GM23338 (cell line): ENCODE measurements at regions not wholly inside any gene's neighbourhood (a gene's known extent, or its start where the extent isn't known, plus 50 kb on each side); places are given as distances from the start of the nearest gene placed in this dataset.

Source experiments
- ATAC-seq: fragments of 200-7000 bp; cut with Tn5 transposase; 3 replicates; pipeline ENCODE4 v1.9.1; 2020
- DNase-seq: peaks from one replicate; pipeline ENCODE4 v3.0.0-alpha.2; 2015; ENCODE audit warnings: low spot score
- H2AFZ ChIP-seq: fragments of 200-600 bp; sonication (generic); 2 replicates; pipeline ENCODE4 v1.8.0; 2016; ENCODE audit warnings: antibody characterized with exemption, mild to moderate bottlenecking, moderate library complexity
- H3F3A ChIP-seq: fragments of 200-600 bp; sonication (generic); replicated peaks from 2 replicates; pipeline ENCODE4 v1.8.0; 2017; ENCODE audit warnings: antibody characterized with exemption, mixed run types, low read depth
- H3K27ac ChIP-seq: fragments of 200-600 bp; sonication (generic); 2 replicates; pipeline ENCODE4 v1.6.1; 2016; ENCODE audit warnings: low read depth
- H3K27me3 ChIP-seq: fragments of 200-600 bp; sonication (generic); 2 replicates; pipeline ENCODE4 v1.8.0; 2016; ENCODE audit warnings: mild to moderate bottlenecking, mixed run types, moderate library complexity; ENCODE audit not compliant: insufficient read depth
- H3K36me3 ChIP-seq: fragments of 200-600 bp; sonication (generic); 2 replicates; pipeline ENCODE4 v1.8.0; 2016; ENCODE audit warnings: mild to moderate bottlenecking; ENCODE audit not compliant: insufficient read depth
- H3K4me1 ChIP-seq: fragments of 200-600 bp; sonication (generic); 2 replicates; pipeline ENCODE4 v1.8.0; 2016; ENCODE audit warnings: mild to moderate bottlenecking, moderate library complexity; ENCODE audit not compliant: insufficient read depth
- H3K4me2 ChIP-seq: fragments of 200-600 bp; sonication (generic); 2 replicates; pipeline ENCODE4 v1.7.1; 2017; ENCODE audit warnings: mixed run types
- H3K4me3 ChIP-seq: fragments of 200-600 bp; sonication (generic); 2 replicates; pipeline ENCODE4 v1.6.1; 2016; ENCODE audit warnings: mixed run types
- H3K79me2 ChIP-seq: fragments of 200-600 bp; sonication (generic); replicated peaks from 2 replicates; pipeline ENCODE4 v1.8.0; 2017; ENCODE audit warnings: mild to moderate bottlenecking; ENCODE audit not compliant: insufficient read depth
- H3K9me2 ChIP-seq: fragments of 200-600 bp; sonication (generic); 2 replicates; pipeline ENCODE4 v1.8.0; 2017; ENCODE audit not compliant: insufficient read depth
- H4K20me1 ChIP-seq: fragments of 200-600 bp; sonication (generic); replicated peaks from 2 replicates; pipeline ENCODE4 v1.8.0; 2017; ENCODE audit warnings: mild to moderate bottlenecking; ENCODE audit not compliant: insufficient read depth
- H3K27ac Mint-ChIP-seq: 2 replicates; pipeline ENCODE4 v1.8.0; 2020; ENCODE audit warnings: inconsistent platforms, mild to moderate bottlenecking, moderate library complexity, mixed read lengths
- H3K27me3 Mint-ChIP-seq: 3 replicates; pipeline ENCODE4 v1.8.0; 2022; ENCODE audit warnings: low read depth, mild to moderate bottlenecking, moderate library complexity, mixed read lengths, inconsistent platforms; ENCODE audit not compliant: insufficient read depth, poor library complexity
- H3K36me3 Mint-ChIP-seq: 3 replicates; pipeline ENCODE4 v1.8.0; 2021; ENCODE audit warnings: low read depth, mild to moderate bottlenecking, inconsistent platforms, moderate library complexity, mixed read lengths
- H3K4me1 Mint-ChIP-seq: 3 replicates; pipeline ENCODE4 v1.8.0; 2020; ENCODE audit warnings: mild to moderate bottlenecking, inconsistent platforms, mixed read lengths
- H3K4me3 Mint-ChIP-seq: 3 replicates; pipeline ENCODE4 v1.8.0; 2021; ENCODE audit warnings: moderate library complexity, mild to moderate bottlenecking, inconsistent platforms, mixed read lengths
- H3K9me3 Mint-ChIP-seq: 3 replicates; pipeline ENCODE4 v1.8.0; 2020; ENCODE audit warnings: moderate library complexity, mild to moderate bottlenecking, inconsistent platforms, mixed read lengths
- CREB1 ChIP-seq: fragments of 250-450 bp; sonication (Bioruptor Pico); IDR thresholded peaks from 2 replicates; pipeline ENCODE4 v1.5.0; 2020; ENCODE audit warnings: low read depth, mild to moderate bottlenecking, moderate library complexity
- EZH2 ChIP-seq: fragments of 200-600 bp; sonication (generic); IDR thresholded peaks from one replicate; pipeline ENCODE4 v1.8.0; 2017; ENCODE audit warnings: antibody characterized with exemption, mild to moderate bottlenecking, low read depth; ENCODE audit not compliant: unreplicated experiment
- EZH2phosphoT487 ChIP-seq: fragments of 200-600 bp; sonication (generic); IDR thresholded peaks from one replicate; pipeline ENCODE4 v1.8.1; 2018; ENCODE audit warnings: antibody characterized with exemption; ENCODE audit not compliant: unreplicated experiment
- JUNB ChIP-seq: IDR thresholded peaks from one replicate; pipeline ENCODE4 v1.6.1; 2016; ENCODE audit warnings: antibody characterized with exemption; ENCODE audit not compliant: unreplicated experiment
- POLR2AphosphoS5 ChIP-seq: IDR thresholded peaks from 2 replicates; pipeline ENCODE4 v1.6.1; 2016; ENCODE audit warnings: antibody characterized with exemption, low read depth
- STAT1 ChIP-seq: IDR thresholded peaks from one replicate; pipeline ENCODE4 v1.6.1; 2016; ENCODE audit warnings: antibody characterized with exemption; ENCODE audit not compliant: unreplicated experiment
- ZNF114 ChIP-seq: fragments of 250-450 bp; sonication (Bioruptor Pico); IDR thresholded peaks from 2 replicates; pipeline ENCODE4 v1.5.0; 2020; ENCODE audit warnings: mild to moderate bottlenecking, moderate library complexity
- ZNF331 ChIP-seq: fragments of 250-450 bp; sonication (Bioruptor Pico); IDR thresholded peaks from 2 replicates; pipeline ENCODE4 v1.5.0; 2020; ENCODE audit warnings: low read depth, mild to moderate bottlenecking, moderate library complexity
- TF ChIP-seq, protein P1 (sequence below): IDR thresholded peaks from 2 replicates; pipeline ENCODE4 v1.6.1; 2016; ENCODE audit warnings: antibody characterized with exemption
- TF ChIP-seq, protein P2 (sequence below): IDR thresholded peaks from one replicate; pipeline ENCODE4 v1.6.1; 2018; ENCODE audit warnings: antibody characterized with exemption; ENCODE audit not compliant: unreplicated experiment
- TF ChIP-seq, protein P3 (sequence below): fragments of 250-450 bp; sonication (Bioruptor Pico); IDR thresholded peaks from 2 replicates; pipeline ENCODE4 v1.5.0; 2020; ENCODE audit warnings: mild to moderate bottlenecking, moderate library complexity

DNA sequence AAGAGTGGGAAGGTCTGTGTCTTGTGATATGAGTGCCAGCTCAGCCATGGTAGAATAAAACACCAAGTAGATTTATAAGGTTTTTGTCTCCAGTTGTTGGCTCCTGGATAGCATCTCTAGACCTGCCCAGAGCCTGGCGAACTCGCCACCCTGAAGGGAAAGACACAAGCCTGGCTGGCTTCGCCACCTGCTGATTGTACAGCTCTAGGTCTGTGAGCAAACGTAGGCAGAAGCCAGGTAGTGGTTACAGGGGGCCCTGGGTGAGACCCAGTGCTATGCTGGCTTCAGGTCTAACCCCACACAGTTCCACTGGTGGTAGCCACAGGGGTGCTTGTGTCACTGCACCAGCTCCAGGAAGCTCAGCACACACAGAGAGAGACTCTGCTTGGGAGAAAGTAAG, 100.5 kb downstream of the BLTP1 start:
- Histone ChIP-seq H2AFZ (no peak overlapping the region), H4K20me1 (no peaks in the 10 kb centered on the region), H3K4me3 (no peak overlapping the region), H3K36me3 (peaks cover 10% of the 10 kb centered on the region), H3K4me1 (no peaks in the 10 kb centered on the region), H3F3A (no peaks in the 10 kb centered on the region), H3K27ac (no peak overlapping the region), H3K4me2 (no peak overlapping the region), H3K27me3 (no peaks in the 10 kb centered on the region), H3K79me2 (no peaks in the 10 kb centered on the region), H3K9me2 (no peaks in the 10 kb centered on the region)
- no peak overlapping the region for H3K4me3 Mint-ChIP-seq
- no peaks in the 10 kb centered on the region for H3K9me3 Mint-ChIP-seq
- H3K27me3 Mint-ChIP-seq: no peaks in the 10 kb centered on the region
- H3K4me1 Mint-ChIP-seq: no peaks in the 10 kb centered on the region
- DNase-seq: no peak
- TF ChIP-seq ZNF114 (CRISPR knock-in tag) (no peak), STAT1 (no peak), ZNF331 (CRISPR knock-in tag) (no peak), CREB1 (CRISPR knock-in tag) (no peak)
- TF ChIP-seq, protein P1, sequence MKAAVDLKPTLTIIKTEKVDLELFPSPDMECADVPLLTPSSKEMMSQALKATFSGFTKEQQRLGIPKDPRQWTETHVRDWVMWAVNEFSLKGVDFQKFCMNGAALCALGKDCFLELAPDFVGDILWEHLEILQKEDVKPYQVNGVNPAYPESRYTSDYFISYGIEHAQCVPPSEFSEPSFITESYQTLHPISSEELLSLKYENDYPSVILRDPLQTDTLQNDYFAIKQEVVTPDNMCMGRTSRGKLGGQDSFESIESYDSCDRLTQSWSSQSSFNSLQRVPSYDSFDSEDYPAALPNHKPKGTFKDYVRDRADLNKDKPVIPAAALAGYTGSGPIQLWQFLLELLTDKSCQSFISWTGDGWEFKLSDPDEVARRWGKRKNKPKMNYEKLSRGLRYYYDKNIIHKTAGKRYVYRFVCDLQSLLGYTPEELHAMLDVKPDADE: no peak
- peaks cover 7% of the 10 kb centered on the region; the same call in 1 of the 3 replicates for H3K36me3 Mint-ChIP-seq
- H3K27ac Mint-ChIP-seq: no peak overlapping the region; the same call in none of the 2 replicates
- ATAC-seq: no peak

DNA sequence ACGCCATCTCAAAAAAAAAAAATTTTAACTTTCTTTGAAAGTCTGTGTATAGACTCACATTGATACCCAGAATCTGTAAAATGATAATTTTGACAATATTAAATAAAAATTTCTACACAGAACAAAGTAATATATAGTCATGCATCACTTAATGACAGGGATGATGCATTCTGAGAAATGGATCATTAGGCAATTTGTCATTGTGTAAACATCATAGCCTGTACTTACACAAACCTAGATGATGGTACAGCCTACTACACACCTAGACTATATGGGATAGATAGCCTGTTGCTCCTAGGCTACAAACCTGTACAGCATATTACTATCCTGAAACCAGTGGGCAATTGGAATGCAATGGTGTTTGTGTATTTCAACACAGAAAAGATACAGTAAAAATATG, 107.7 kb downstream of the BLTP1 start:
- H3K36me3 ChIP-seq: peaks cover 3% of the 10 kb centered on the region
- TF ChIP-seq EZH2: no peak
- TF ChIP-seq STAT1: no peak
- no peak for TF ChIP-seq POLR2AphosphoS5
- TF ChIP-seq EZH2phosphoT487: no peak
- TF ChIP-seq, protein P2, sequence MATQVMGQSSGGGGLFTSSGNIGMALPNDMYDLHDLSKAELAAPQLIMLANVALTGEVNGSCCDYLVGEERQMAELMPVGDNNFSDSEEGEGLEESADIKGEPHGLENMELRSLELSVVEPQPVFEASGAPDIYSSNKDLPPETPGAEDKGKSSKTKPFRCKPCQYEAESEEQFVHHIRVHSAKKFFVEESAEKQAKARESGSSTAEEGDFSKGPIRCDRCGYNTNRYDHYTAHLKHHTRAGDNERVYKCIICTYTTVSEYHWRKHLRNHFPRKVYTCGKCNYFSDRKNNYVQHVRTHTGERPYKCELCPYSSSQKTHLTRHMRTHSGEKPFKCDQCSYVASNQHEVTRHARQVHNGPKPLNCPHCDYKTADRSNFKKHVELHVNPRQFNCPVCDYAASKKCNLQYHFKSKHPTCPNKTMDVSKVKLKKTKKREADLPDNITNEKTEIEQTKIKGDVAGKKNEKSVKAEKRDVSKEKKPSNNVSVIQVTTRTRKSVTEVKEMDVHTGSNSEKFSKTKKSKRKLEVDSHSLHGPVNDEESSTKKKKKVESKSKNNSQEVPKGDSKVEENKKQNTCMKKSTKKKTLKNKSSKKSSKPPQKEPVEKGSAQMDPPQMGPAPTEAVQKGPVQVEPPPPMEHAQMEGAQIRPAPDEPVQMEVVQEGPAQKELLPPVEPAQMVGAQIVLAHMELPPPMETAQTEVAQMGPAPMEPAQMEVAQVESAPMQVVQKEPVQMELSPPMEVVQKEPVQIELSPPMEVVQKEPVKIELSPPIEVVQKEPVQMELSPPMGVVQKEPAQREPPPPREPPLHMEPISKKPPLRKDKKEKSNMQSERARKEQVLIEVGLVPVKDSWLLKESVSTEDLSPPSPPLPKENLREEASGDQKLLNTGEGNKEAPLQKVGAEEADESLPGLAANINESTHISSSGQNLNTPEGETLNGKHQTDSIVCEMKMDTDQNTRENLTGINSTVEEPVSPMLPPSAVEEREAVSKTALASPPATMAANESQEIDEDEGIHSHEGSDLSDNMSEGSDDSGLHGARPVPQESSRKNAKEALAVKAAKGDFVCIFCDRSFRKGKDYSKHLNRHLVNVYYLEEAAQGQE: no peak
- no peak for TF ChIP-seq JUNB
- TF ChIP-seq, protein P3, sequence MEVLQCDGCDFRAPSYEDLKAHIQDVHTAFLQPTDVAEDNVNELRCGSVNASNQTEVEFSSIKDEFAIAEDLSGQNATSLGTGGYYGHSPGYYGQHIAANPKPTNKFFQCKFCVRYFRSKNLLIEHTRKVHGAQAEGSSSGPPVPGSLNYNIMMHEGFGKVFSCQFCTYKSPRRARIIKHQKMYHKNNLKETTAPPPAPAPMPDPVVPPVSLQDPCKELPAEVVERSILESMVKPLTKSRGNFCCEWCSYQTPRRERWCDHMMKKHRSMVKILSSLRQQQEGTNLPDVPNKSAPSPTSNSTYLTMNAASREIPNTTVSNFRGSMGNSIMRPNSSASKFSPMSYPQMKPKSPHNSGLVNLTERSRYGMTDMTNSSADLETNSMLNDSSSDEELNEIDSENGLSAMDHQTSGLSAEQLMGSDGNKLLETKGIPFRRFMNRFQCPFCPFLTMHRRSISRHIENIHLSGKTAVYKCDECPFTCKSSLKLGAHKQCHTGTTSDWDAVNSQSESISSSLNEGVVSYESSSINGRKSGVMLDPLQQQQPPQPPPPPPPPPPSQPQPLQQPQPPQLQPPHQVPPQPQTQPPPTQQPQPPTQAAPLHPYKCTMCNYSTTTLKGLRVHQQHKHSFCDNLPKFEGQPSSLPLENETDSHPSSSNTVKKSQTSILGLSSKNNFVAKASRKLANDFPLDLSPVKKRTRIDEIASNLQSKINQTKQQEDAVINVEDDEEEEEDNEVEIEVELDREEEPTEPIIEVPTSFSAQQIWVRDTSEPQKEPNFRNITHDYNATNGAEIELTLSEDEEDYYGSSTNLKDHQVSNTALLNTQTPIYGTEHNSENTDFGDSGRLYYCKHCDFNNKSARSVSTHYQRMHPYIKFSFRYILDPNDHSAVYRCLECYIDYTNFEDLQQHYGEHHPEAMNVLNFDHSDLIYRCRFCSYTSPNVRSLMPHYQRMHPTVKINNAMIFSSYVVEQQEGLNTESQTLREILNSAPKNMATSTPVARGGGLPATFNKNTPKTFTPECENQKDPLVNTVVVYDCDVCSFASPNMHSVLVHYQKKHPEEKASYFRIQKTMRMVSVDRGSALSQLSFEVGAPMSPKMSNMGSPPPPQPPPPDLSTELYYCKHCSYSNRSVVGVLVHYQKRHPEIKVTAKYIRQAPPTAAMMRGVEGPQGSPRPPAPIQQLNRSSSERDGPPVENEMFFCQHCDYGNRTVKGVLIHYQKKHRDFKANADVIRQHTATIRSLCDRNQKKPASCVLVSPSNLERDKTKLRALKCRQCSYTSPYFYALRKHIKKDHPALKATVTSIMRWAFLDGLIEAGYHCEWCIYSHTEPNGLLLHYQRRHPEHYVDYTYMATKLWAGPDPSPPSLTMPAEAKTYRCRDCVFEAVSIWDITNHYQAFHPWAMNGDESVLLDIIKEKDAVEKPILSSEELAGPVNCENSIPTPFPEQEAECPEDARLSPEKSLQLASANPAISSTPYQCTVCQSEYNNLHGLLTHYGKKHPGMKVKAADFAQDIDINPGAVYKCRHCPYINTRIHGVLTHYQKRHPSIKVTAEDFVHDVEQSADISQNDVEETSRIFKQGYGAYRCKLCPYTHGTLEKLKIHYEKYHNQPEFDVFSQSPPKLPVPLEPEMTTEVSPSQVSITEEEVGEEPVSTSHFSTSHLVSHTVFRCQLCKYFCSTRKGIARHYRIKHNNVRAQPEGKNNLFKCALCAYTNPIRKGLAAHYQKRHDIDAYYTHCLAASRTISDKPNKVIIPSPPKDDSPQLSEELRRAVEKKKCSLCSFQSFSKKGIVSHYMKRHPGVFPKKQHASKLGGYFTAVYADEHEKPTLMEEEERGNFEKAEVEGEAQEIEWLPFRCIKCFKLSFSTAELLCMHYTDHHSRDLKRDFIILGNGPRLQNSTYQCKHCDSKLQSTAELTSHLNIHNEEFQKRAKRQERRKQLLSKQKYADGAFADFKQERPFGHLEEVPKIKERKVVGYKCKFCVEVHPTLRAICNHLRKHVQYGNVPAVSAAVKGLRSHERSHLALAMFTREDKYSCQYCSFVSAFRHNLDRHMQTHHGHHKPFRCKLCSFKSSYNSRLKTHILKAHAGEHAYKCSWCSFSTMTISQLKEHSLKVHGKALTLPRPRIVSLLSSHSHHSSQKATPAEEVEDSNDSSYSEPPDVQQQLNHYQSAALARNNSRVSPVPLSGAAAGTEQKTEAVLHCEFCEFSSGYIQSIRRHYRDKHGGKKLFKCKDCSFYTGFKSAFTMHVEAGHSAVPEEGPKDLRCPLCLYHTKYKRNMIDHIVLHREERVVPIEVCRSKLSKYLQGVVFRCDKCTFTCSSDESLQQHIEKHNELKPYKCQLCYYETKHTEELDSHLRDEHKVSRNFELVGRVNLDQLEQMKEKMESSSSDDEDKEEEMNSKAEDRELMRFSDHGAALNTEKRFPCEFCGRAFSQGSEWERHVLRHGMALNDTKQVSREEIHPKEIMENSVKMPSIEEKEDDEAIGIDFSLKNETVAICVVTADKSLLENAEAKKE (CRISPR knock-in tag): no peak
- no peak for TF ChIP-seq CREB1 (CRISPR knock-in tag)
- TF ChIP-seq ZNF114 (CRISPR knock-in tag): no peak

More for the DNA sequence above, 107.7 kb downstream of the BLTP1 start:
- Histone ChIP-seq H4K20me1 (no peaks in the 10 kb centered on the region), H3F3A (no peaks in the 10 kb centered on the region), H3K9me2 (no peaks in the 10 kb centered on the region), H3K4me3 (no peak overlapping the region), H3K4me2 (no peak overlapping the region), H3K27ac (no peak overlapping the region), H2AFZ (no peak overlapping the region), H3K27me3 (no peaks in the 10 kb centered on the region), H3K79me2 (no peaks in the 10 kb centered on the region), H3K4me1 (no peaks in the 10 kb centered on the region)
- DNase-seq (no peak), ATAC-seq (no peak)
- no peak overlapping the region for H3K27ac Mint-ChIP-seq
- H3K4me3 Mint-ChIP-seq: no peak overlapping the region
- H3K27me3 Mint-ChIP-seq: no peaks in the 10 kb centered on the region
- H3K4me1 Mint-ChIP-seq: peaks cover 2% of the 10 kb centered on the region; the same call in 1 of the 3 replicates
- peaks cover 15% of the 10 kb centered on the region; the same call in 2 of the 3 replicates for H3K36me3 Mint-ChIP-seq
- no peaks in the 10 kb centered on the region for H3K9me3 Mint-ChIP-seq
